Kidney (tissue), 13 donors: ENCODE measurements at regions not wholly inside any gene's neighbourhood (a gene's known extent, or its start where the extent isn't known, plus 50 kb on each side); places are given as distances from the start of the nearest gene placed in this dataset.

Experiments used
- DNase-seq, 5 donors: peaks; one replicate each; pipeline ENCODE4 v3.0.0-alpha.2; 2013 to 2020
- FAIRE-seq: peaks from 2 replicates; lab custom pipeline; 2012; peaks lifted over from hg19 to GRCh38; lab: Jason Lieb, UNC
- H3K27ac ChIP-seq, 2 donors: one replicate each; pipeline ENCODE4 v1.7.0; 2013; ENCODE audit warnings: low read depth in 2 of 2, low read length in 2 of 2, inconsistent platforms in 1 of 2
- H3K27me3 ChIP-seq: one replicate; pipeline ENCODE4 v1.7.1; 2013; ENCODE audit warnings: low read length, inconsistent platforms; ENCODE audit not compliant: control insufficient read depth, insufficient read depth
- H3K36me3 ChIP-seq, 3 donors: one replicate each; pipeline versions ENCODE4 v1.7.0 to v1.7.1; 2013; ENCODE audit warnings: low read length in 3 of 3, control low read depth in 1 of 3, inconsistent platforms in 1 of 3; ENCODE audit not compliant: insufficient read depth in 3 of 3, control insufficient read depth in 2 of 3
- H3K4me1 ChIP-seq, 3 donors: one replicate each; pipeline versions ENCODE4 v1.7.0 to v1.7.1; 2013; ENCODE audit warnings: low read length in 3 of 3, inconsistent platforms in 1 of 3, low read depth in 1 of 3; ENCODE audit not compliant: control insufficient read depth in 2 of 3, insufficient read depth in 2 of 3
- H3K4me3 ChIP-seq, 3 donors: one replicate each; pipeline versions ENCODE4 v1.7.0 to v1.8.1; 2013; ENCODE audit warnings: low read length in 3 of 3, control low read depth in 1 of 3, inconsistent platforms in 1 of 3
- H3K9ac ChIP-seq, 3 donors: one replicate each; pipeline versions ENCODE4 v1.7.0 to v1.7.1; 2013; ENCODE audit warnings: low read length in 3 of 3, control low read depth in 1 of 3, inconsistent platforms in 1 of 3
- H3K9me3 ChIP-seq, 3 donors: one replicate each; pipeline versions ENCODE4 v1.7.0 to v1.7.1; 2013; ENCODE audit warnings: low read length in 3 of 3, control low read depth in 1 of 3, inconsistent platforms in 1 of 3; ENCODE audit not compliant: control insufficient read depth in 2 of 3, insufficient read depth in 1 of 3
- intact Hi-C: fragments of 100-400 bp; cut with DNase I; formaldehyde crosslinking; loops from one replicate; pipeline ENCODE4 v1.11.1; 2022
- TF ChIP-seq, protein P1 (sequence below): IDR thresholded peaks from 3 replicates; pipeline ENCODE4 v1.5.1; 2012; ENCODE audit warnings: mild to moderate bottlenecking, moderate library complexity, borderline replicate concordance; ENCODE audit not compliant: insufficient read depth; ENCODE audit errors: extremely low read depth
- donor health status: control.
- donor health status: control.
- donor health status: control.
- donor health status: control.
- donor health status: control.
- donor health status: DM: yes; HTN: yes; CAD: no.
- donor health status: Normal renal cell carcinoma (clear cell type).

DNA sequence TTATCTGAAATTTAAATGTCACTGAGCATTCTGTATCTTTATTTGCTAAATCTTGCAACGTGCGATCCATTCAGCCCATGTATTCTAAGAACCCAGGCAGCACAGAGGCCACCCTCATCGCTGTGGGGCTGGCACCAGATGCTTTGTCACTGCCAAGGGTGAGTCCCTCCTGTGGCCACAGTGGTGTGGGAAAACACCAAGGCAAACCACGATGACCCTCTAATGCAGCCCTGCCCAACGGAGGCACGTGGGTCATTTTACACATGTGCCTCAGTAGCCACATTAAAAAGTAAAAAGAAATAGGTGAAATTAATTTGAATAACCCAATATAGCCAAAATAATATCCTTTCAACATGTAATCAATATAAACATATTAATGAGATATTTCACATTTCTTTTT, 221.7 kb downstream of the UNC5CL start:
- Histone ChIP-seq H3K36me3 (no peaks in the 10 kb centered on the region), H3K27me3 (no peaks in the 10 kb centered on the region), H3K4me1 (no peaks in the 10 kb centered on the region), H3K9me3 (no peaks in the 10 kb centered on the region), H3K27ac (no peak overlapping the region), H3K9ac (no peak overlapping the region), H3K4me3 (no peak overlapping the region)
- intact Hi-C loops: no loop called here
- DNase-seq (no peak), FAIRE-seq (no peak)
- TF ChIP-seq, protein P1, sequence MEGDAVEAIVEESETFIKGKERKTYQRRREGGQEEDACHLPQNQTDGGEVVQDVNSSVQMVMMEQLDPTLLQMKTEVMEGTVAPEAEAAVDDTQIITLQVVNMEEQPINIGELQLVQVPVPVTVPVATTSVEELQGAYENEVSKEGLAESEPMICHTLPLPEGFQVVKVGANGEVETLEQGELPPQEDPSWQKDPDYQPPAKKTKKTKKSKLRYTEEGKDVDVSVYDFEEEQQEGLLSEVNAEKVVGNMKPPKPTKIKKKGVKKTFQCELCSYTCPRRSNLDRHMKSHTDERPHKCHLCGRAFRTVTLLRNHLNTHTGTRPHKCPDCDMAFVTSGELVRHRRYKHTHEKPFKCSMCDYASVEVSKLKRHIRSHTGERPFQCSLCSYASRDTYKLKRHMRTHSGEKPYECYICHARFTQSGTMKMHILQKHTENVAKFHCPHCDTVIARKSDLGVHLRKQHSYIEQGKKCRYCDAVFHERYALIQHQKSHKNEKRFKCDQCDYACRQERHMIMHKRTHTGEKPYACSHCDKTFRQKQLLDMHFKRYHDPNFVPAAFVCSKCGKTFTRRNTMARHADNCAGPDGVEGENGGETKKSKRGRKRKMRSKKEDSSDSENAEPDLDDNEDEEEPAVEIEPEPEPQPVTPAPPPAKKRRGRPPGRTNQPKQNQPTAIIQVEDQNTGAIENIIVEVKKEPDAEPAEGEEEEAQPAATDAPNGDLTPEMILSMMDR: no peak

DNA sequence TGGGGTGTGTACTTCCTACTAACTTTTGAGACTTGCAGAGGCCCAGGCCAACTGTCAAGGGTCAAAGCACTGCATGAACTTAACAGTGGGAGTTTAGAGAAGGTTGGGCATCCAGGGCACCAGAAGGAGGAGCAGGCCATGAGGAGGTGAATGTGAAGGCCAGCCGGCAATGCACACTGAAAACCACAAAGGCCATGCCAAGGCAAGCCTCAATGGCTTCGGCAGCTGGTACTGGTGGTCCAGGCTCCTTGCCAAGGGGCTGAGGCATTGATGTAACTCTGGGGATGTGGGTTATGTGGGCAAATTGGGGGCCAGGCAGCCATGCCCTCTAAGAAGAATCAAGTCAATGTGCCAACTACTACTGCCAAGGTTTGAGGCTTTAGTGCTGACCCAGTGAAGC, 222.4 kb downstream of the UNC5CL start:
- DNase-seq (no peak), FAIRE-seq (no peak)
- Histone ChIP-seq H3K27ac (no peak overlapping the region), H3K4me1 (no peaks in the 10 kb centered on the region), H3K27me3 (no peaks in the 10 kb centered on the region), H3K4me3 (no peak overlapping the region), H3K9ac (no peak overlapping the region), H3K36me3 (no peaks in the 10 kb centered on the region), H3K9me3 (no peaks in the 10 kb centered on the region)
- TF ChIP-seq, protein P1: no peak
- intact Hi-C loops: no loop called here

DNA sequence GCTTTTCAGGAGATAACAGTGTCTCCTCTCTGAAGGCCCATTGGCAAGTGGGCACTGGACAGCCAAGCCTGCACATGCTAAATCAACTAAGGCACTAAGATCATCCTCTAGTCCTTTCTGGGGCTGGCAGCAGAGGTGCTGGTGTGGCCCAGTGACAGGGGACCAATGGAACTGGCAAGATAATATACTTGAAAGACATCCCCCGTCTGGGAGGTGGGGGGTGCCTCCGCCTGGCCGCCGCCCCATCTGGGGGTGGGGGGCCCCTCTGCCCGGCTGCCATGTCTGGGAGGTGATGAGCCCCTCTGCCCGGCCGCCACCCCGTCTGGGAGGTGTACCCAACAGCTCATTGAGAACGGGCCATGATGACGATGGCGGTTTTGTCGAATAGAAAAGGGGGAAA, 223.3 kb downstream of the UNC5CL start:
- no peaks in the 10 kb centered on the region for H3K4me1 ChIP-seq
- no peaks in the 10 kb centered on the region for H3K9me3 ChIP-seq
- H3K27ac ChIP-seq: no peak overlapping the region
- no peaks in the 10 kb centered on the region for H3K36me3 ChIP-seq
- H3K9ac ChIP-seq: no peak overlapping the region
- H3K4me3 ChIP-seq: no peak overlapping the region
- no peaks in the 10 kb centered on the region for H3K27me3 ChIP-seq
- DNase-seq (no peak), FAIRE-seq (no peak)
- TF ChIP-seq, protein P1: no peak
- intact Hi-C loops: no loop called here

DNA sequence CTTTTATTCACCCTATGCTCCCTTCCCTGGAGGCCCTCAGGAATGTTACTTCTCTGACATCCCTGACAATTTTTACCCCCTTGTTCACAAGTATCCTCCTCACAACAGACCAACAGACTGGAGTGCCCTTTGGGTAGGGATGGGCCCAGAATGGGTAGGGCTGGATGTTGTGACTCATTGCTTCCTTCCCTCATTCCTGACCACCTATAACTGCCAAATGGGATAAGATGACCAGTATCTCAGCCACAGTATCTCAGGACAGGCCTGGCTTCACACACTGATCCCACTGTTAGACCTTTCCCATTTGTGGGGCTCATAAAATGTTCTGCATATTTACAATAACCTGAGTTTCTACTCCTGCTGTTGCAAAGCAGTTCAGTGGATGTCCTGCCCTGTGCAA, 223.0 kb upstream of the LRFN2 start:
- H3K27me3 ChIP-seq: no peaks in the 10 kb centered on the region
- no peaks in the 10 kb centered on the region for H3K4me1 ChIP-seq
- no peak for FAIRE-seq
- TF ChIP-seq, protein P1: no peak
- H3K9ac ChIP-seq: no peak overlapping the region
- H3K4me3 ChIP-seq: no peak overlapping the region
- H3K36me3 ChIP-seq: no peaks in the 10 kb centered on the region
- intact Hi-C loops: no loop called here
- no peaks in the 10 kb centered on the region for H3K9me3 ChIP-seq
- no peak for DNase-seq
- H3K27ac ChIP-seq: no peak overlapping the region
